ENCODE measurements at regions not wholly inside any gene's neighbourhood (a gene's known extent, or its start where the extent isn't known, plus 50 kb on each side); places are given as distances from the start of the nearest gene placed in this dataset.

- 90% methylated on average over 1 of the region's 1 CpG for WGBS (ENCODE audit: low lambda C conversion rate, missing lambda C conversion rate)
Observed at GRCh38 chr19:31427857-31428256, 78.6 kb upstream of the TSHZ3 start.

GRCh38 chr19:31430381-31430780 lies 81.1 kb upstream of the TSHZ3 start:
- Histone ChIP-seq H3K9me3 (ENCODE audit: low read depth) (no peaks in the 10 kb centered on the region), H3K9me2 (replicated peaks; ENCODE audit: insufficient read depth) (no peaks in the 10 kb centered on the region), H3K36me3 (replicated peaks; ENCODE audit: insufficient read depth, low read depth) (no peaks in the 10 kb centered on the region), H3K4me2 (no peak overlapping the region), H4K20me1 (ENCODE audit: insufficient read depth, poor library complexity, severe bottlenecking) (no peaks in the 10 kb centered on the region), H3K79me2 (no peaks in the 10 kb centered on the region), H2AFZ (no peak overlapping the region), H3K4me1 (ENCODE audit: insufficient read depth) (no peaks in the 10 kb centered on the region), H3K27me3 (no peaks in the 10 kb centered on the region), H3K4me3 (no peak overlapping the region), H3K27ac (no peak overlapping the region)
- TF ChIP-seq EZH2phosphoT487 (IDR thresholded peaks at IDR 0.05; ENCODE audit: low read depth, severe bottlenecking, unreplicated experiment) (no peak), EZH2 (IDR thresholded peaks at IDR 0.05; ENCODE audit: borderline replicate concordance) (no peak)
- TF ChIP-seq, protein P1, sequence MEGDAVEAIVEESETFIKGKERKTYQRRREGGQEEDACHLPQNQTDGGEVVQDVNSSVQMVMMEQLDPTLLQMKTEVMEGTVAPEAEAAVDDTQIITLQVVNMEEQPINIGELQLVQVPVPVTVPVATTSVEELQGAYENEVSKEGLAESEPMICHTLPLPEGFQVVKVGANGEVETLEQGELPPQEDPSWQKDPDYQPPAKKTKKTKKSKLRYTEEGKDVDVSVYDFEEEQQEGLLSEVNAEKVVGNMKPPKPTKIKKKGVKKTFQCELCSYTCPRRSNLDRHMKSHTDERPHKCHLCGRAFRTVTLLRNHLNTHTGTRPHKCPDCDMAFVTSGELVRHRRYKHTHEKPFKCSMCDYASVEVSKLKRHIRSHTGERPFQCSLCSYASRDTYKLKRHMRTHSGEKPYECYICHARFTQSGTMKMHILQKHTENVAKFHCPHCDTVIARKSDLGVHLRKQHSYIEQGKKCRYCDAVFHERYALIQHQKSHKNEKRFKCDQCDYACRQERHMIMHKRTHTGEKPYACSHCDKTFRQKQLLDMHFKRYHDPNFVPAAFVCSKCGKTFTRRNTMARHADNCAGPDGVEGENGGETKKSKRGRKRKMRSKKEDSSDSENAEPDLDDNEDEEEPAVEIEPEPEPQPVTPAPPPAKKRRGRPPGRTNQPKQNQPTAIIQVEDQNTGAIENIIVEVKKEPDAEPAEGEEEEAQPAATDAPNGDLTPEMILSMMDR (IDR thresholded peaks at IDR 0.05; ENCODE audit: poor library complexity), result no peak
- no peak for DNase-seq (ENCODE audit: low spot score)
- WGBS (ENCODE audit: low lambda C conversion rate, missing lambda C conversion rate), result 90% methylated on average over 4 of the region's 4 CpGs

More at GRCh38 chr19:31427857-31428256, 78.6 kb upstream of the TSHZ3 start:
- Histone ChIP-seq H3K9me3 (ENCODE audit: low read depth) (no peaks in the 10 kb centered on the region), H3K36me3 (replicated peaks; ENCODE audit: insufficient read depth, low read depth) (no peaks in the 10 kb centered on the region), H2AFZ (no peak overlapping the region), H3K4me2 (no peak overlapping the region), H3K4me1 (ENCODE audit: insufficient read depth) (no peaks in the 10 kb centered on the region), H4K20me1 (ENCODE audit: insufficient read depth, poor library complexity, severe bottlenecking) (no peaks in the 10 kb centered on the region), H3K9me2 (replicated peaks; ENCODE audit: insufficient read depth) (no peaks in the 10 kb centered on the region), H3K4me3 (no peak overlapping the region), H3K27ac (no peak overlapping the region), H3K27me3 (peaks cover 6% of the 10 kb centered on the region), H3K79me2 (no peaks in the 10 kb centered on the region)
- TF ChIP-seq, protein P1 (IDR thresholded peaks at IDR 0.05; ENCODE audit: poor library complexity), result no peak
- TF ChIP-seq EZH2 (IDR thresholded peaks at IDR 0.05; ENCODE audit: borderline replicate concordance) (no peak), EZH2phosphoT487 (IDR thresholded peaks at IDR 0.05; ENCODE audit: low read depth, severe bottlenecking, unreplicated experiment) (no peak)
- DNase-seq (ENCODE audit: low spot score), result no peak

GRCh38 chr19:31432201-31432810 lies 83.1 kb upstream of the TSHZ3 start:
- no peak overlapping the region for H3K4me3 ChIP-seq
- 74% methylated on average over 8 of the region's 8 CpGs for WGBS (ENCODE audit: low lambda C conversion rate, missing lambda C conversion rate)
- H3K4me1 ChIP-seq (ENCODE audit: insufficient read depth), result no peaks in the 10 kb centered on the region
- no peaks in the 10 kb centered on the region for H3K36me3 ChIP-seq (replicated peaks; ENCODE audit: insufficient read depth, low read depth)
- H3K27me3 ChIP-seq, result no peaks in the 10 kb centered on the region
- no peak for TF ChIP-seq EZH2 (IDR thresholded peaks at IDR 0.05; ENCODE audit: borderline replicate concordance)
- TF ChIP-seq EZH2phosphoT487 (IDR thresholded peaks at IDR 0.05; ENCODE audit: low read depth, severe bottlenecking, unreplicated experiment), result no peak
- TF ChIP-seq, protein P1 (IDR thresholded peaks at IDR 0.05; ENCODE audit: poor library complexity), result no peak
- H3K27ac ChIP-seq, result no peak overlapping the region
- no peaks in the 10 kb centered on the region for H3K9me3 ChIP-seq (ENCODE audit: low read depth)
- no peak for DNase-seq (ENCODE audit: low spot score)
- H3K9me2 ChIP-seq (replicated peaks; ENCODE audit: insufficient read depth), result no peaks in the 10 kb centered on the region
- no peak overlapping the region for H3K4me2 ChIP-seq
- H2AFZ ChIP-seq, result no peak overlapping the region
- H4K20me1 ChIP-seq (ENCODE audit: insufficient read depth, poor library complexity, severe bottlenecking), result no peaks in the 10 kb centered on the region
- no peaks in the 10 kb centered on the region for H3K79me2 ChIP-seq
